CD4-positive, alpha-beta T cell treated with Interleukin-15 for 4 hours (primary cell): ENCODE measurements at regions not wholly inside any gene's neighbourhood (a gene's known extent, or its start where the extent isn't known, plus 50 kb on each side); places are given as distances from the start of the nearest gene placed in this dataset.

ENCODE experiments used
- DNase-seq: peaks from one replicate; pipeline ENCODE4 v3.0.0-alpha.2; 2020; ENCODE audit warnings: low spot score

GRCh38 chr1:163745204-163745603 lies 423.4 kb downstream of the NUF2 start:
- no peak for DNase-seq

- no peak for DNase-seq
Measured at GRCh38 chr1:163747261-163747660, 425.5 kb downstream of the NUF2 start.

GRCh38 chr1:163747855-163748254 lies 426.1 kb downstream of the NUF2 start:
- no peak for DNase-seq

- DNase-seq: no peak
Measured at GRCh38 chr1:163758977-163759670, 437.4 kb downstream of the NUF2 start.

- DNase-seq: no peak
Measured at GRCh38 chr1:163761898-163762297, 440.1 kb downstream of the NUF2 start.

- no peak for DNase-seq
Measured at GRCh38 chr1:163766257-163766918, 444.6 kb downstream of the NUF2 start.

- DNase-seq: no peak
Measured at GRCh38 chr1:163768576-163768975, 446.8 kb downstream of the NUF2 start.

GRCh38 chr1:163770265-163770664 lies 448.5 kb downstream of the NUF2 start:
- DNase-seq: no peak

GRCh38 chr1:163771637-163772036 lies 449.9 kb downstream of the NUF2 start:
- DNase-seq: no peak

- no peak for DNase-seq
Measured at GRCh38 chr1:163772246-163772645, 450.5 kb downstream of the NUF2 start.

GRCh38 chr1:163773396-163773795 lies 451.6 kb downstream of the NUF2 start:
- DNase-seq: no peak

GRCh38 chr1:163774401-163774945 lies 452.7 kb downstream of the NUF2 start:
- DNase-seq: no peak

GRCh38 chr1:163774978-163775620 lies 453.3 kb downstream of the NUF2 start:
- DNase-seq: no peak

- no peak for DNase-seq
Measured at GRCh38 chr1:163777205-163777604, 455.5 kb downstream of the NUF2 start.

- DNase-seq: no peak
Measured at GRCh38 chr1:163781146-163781545, 459.4 kb downstream of the NUF2 start.

GRCh38 chr1:163785868-163786405 lies 464.2 kb downstream of the NUF2 start:
- DNase-seq: no peak

GRCh38 chr1:163789911-163790310 lies 468.2 kb downstream of the NUF2 start:
- no peak for DNase-seq

GRCh38 chr1:163794551-163794950 lies 472.8 kb downstream of the NUF2 start:
- no peak for DNase-seq

- DNase-seq: no peak
Measured at GRCh38 chr1:163796394-163796821, 474.7 kb downstream of the NUF2 start.

- no peak for DNase-seq
Measured at GRCh38 chr1:163797816-163798215, 476.1 kb downstream of the NUF2 start.

GRCh38 chr1:163799190-163799805 lies 477.5 kb downstream of the NUF2 start:
- DNase-seq: no peak

GRCh38 chr1:163807331-163808049 lies 485.7 kb downstream of the NUF2 start:
- DNase-seq: no peak
